ENCODE measurements at regions not wholly inside any gene's neighbourhood (a gene's known extent, or its start where the extent isn't known, plus 50 kb on each side); places are given as distances from the start of the nearest gene placed in this dataset.
"Not testable (repeated sequence)": the region's sequence is repeated elsewhere in the genome, so short reads cannot be mapped to it uniquely, and the experiment has no call there.

- not testable (repeated sequence) for DNase-seq
Measured at GRCh38 chr9:42239445-42240260, 56.2 kb downstream of the SPATA31A6 start.

- not testable (repeated sequence) for DNase-seq
Measured at GRCh38 chr9:42240261-42240579, 56.8 kb downstream of the SPATA31A6 start.

GRCh38 chr9:42243211-42243610 lies 59.8 kb downstream of the SPATA31A6 start:
- not testable (repeated sequence) for DNase-seq

- DNase-seq = not testable (repeated sequence)
Measured at GRCh38 chr9:42243822-42244221, 60.4 kb downstream of the SPATA31A6 start.

- DNase-seq = not testable (repeated sequence)
Measured at GRCh38 chr9:42268729-42269128, 85.3 kb downstream of the SPATA31A6 start.

GRCh38 chr9:42269171-42269570 lies 85.7 kb downstream of the SPATA31A6 start:
- DNase-seq = not testable (repeated sequence)

- DNase-seq = not testable (repeated sequence)
Measured at GRCh38 chr9:42273191-42273590, 89.7 kb downstream of the SPATA31A6 start.

GRCh38 chr9:42275141-42275540 lies 91.7 kb downstream of the SPATA31A6 start:
- no peak for DNase-seq

GRCh38 chr9:42282531-42283178 lies 99.2 kb downstream of the SPATA31A6 start:
- DNase-seq = not testable (repeated sequence)

GRCh38 chr9:42283179-42283543 lies 99.7 kb downstream of the SPATA31A6 start:
- DNase-seq = not testable (repeated sequence)

GRCh38 chr9:42286145-42286845 lies 102.8 kb downstream of the SPATA31A6 start:
- DNase-seq = not testable (repeated sequence)

- DNase-seq = not testable (repeated sequence)
Measured at GRCh38 chr9:42288002-42288864, 104.8 kb downstream of the SPATA31A6 start.

- not testable (repeated sequence) for DNase-seq
Measured at GRCh38 chr9:42288865-42289229, 105.4 kb downstream of the SPATA31A6 start.

- not testable (repeated sequence) for DNase-seq
Measured at GRCh38 chr9:42300124-42300523, 116.7 kb downstream of the SPATA31A6 start.

GRCh38 chr9:42306625-42307024 lies 123.2 kb downstream of the SPATA31A6 start:
- DNase-seq = not testable (repeated sequence)

- DNase-seq = not testable (repeated sequence)
Measured at GRCh38 chr9:42307449-42307848, 124.0 kb downstream of the SPATA31A6 start.

GRCh38 chr9:42310972-42311371 lies 127.5 kb downstream of the SPATA31A6 start:
- not testable (repeated sequence) for DNase-seq

GRCh38 chr9:42316026-42316425 lies 132.6 kb downstream of the SPATA31A6 start:
- not testable (repeated sequence) for DNase-seq

GRCh38 chr9:42317677-42318076 lies 134.2 kb downstream of the SPATA31A6 start:
- not testable (repeated sequence) for DNase-seq

- not testable (repeated sequence) for DNase-seq
Measured at GRCh38 chr9:42323084-42323809, 139.8 kb downstream of the SPATA31A6 start.

GRCh38 chr9:42325142-42325541 lies 141.7 kb downstream of the SPATA31A6 start:
- DNase-seq = not testable (repeated sequence)

GRCh38 chr9:42325561-42325960 lies 142.1 kb downstream of the SPATA31A6 start:
- DNase-seq = not testable (repeated sequence)

All from NCI-H1105 treated with DMSO at 0.1 percent for 48 hours (cell line).